ENCODE measurements at regions not wholly inside any gene's neighbourhood (a gene's known extent, or its start where the extent isn't known, plus 50 kb on each side); places are given as distances from the start of the nearest gene placed in this dataset.

GRCh38 chr10:4652111-4653010 lies 173.6 kb upstream of the AKR1E2 start:
- no peak for TF ChIP-seq CTCF (IDR thresholded peaks at IDR 0.05; ENCODE audit: insufficient read depth, low read depth, low read length, missing control alignments)
- DNase-seq (ENCODE audit: low read depth) = peak; percentile 54
- H3K4me3 ChIP-seq (ENCODE audit: low read length) = no peak overlapping the region

- no peak for TF ChIP-seq CTCF (IDR thresholded peaks at IDR 0.05; ENCODE audit: insufficient read depth, low read depth, low read length, missing control alignments)
- no peak overlapping the region for H3K4me3 ChIP-seq (ENCODE audit: low read length)
- DNase-seq (ENCODE audit: low read depth) = peak; percentile 62
Measured at GRCh38 chr10:4651404-4652037, 174.5 kb upstream of the AKR1E2 start.

- no peak for TF ChIP-seq CTCF (IDR thresholded peaks at IDR 0.05; ENCODE audit: insufficient read depth, low read depth, low read length, missing control alignments)
- no peak overlapping the region for H3K4me3 ChIP-seq (ENCODE audit: low read length)
- peak; percentile 34 for DNase-seq (ENCODE audit: low read depth)
Measured at GRCh38 chr10:4650582-4650981, 175.4 kb upstream of the AKR1E2 start.

GRCh38 chr10:4649886-4650508 lies 176.0 kb upstream of the AKR1E2 start:
- H3K4me3 ChIP-seq (ENCODE audit: low read length) = no peak overlapping the region
- TF ChIP-seq CTCF (IDR thresholded peaks at IDR 0.05; ENCODE audit: insufficient read depth, low read depth, low read length, missing control alignments) = no peak
- DNase-seq (ENCODE audit: low read depth) = no peak

- no peak for TF ChIP-seq CTCF (IDR thresholded peaks at IDR 0.05; ENCODE audit: insufficient read depth, low read depth, low read length, missing control alignments)
- DNase-seq (ENCODE audit: low read depth) = no peak
- no peak overlapping the region for H3K4me3 ChIP-seq (ENCODE audit: low read length)
Measured at GRCh38 chr10:4649471-4649870, 176.5 kb upstream of the AKR1E2 start.

GRCh38 chr10:4648999-4649398 lies 177.0 kb upstream of the AKR1E2 start:
- no peak overlapping the region for H3K4me3 ChIP-seq (ENCODE audit: low read length)
- no peak for DNase-seq (ENCODE audit: low read depth)
- no peak for TF ChIP-seq CTCF (IDR thresholded peaks at IDR 0.05; ENCODE audit: insufficient read depth, low read depth, low read length, missing control alignments)
